ENCODE measurements at regions not wholly inside any gene's neighbourhood (a gene's known extent, or its start where the extent isn't known, plus 50 kb on each side); places are given as distances from the start of the nearest gene placed in this dataset.
"Not testable (repeated sequence)": the region's sequence is repeated elsewhere in the genome, so short reads cannot be mapped to it uniquely, and the experiment has no call there.

DNA sequence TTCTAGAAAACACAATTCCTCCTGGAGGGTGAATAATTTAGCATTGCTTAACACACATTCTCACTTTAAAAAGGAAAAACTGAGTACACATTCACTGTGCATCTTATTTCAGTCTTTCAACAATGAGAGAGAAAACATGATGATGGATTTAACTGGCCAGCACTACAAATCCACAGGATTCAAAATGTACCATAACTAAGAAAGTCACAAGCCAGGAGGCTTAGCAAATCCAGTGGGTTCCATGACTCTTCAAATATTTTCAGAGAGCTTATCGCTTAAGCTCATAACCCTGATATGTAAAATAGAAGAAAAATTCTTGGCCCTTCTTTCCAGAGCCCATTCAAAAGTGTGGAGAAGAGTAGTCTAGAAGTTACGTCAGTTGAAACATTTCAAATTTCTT is 820.3 kb downstream of the LTN1 start:
- no peak for DNase-seq (ENCODE audit: low read depth in 4 of 4, low spot score in 3 of 4)

DNA sequence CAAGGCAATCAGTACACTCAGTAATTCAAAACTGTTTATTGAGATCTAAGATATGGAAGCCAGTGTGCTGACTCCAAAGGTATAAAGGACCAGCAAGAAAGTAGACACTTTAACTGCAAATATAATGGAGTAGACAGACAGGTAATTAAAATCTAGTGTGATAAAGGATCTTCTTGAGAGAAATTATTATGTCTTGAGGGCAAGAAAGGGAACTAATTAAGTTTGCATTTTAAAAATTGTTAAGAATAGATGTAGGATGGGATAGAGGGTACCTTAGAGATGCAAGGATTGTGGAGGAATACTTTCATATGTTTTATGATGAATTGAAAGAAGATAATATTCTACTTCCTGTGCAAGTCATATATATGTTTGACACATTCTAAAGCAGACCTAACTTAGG is 825.3 kb downstream of the LTN1 start:
- no peak for DNase-seq (ENCODE audit: low read depth in 4 of 4, low spot score in 3 of 4)

DNA sequence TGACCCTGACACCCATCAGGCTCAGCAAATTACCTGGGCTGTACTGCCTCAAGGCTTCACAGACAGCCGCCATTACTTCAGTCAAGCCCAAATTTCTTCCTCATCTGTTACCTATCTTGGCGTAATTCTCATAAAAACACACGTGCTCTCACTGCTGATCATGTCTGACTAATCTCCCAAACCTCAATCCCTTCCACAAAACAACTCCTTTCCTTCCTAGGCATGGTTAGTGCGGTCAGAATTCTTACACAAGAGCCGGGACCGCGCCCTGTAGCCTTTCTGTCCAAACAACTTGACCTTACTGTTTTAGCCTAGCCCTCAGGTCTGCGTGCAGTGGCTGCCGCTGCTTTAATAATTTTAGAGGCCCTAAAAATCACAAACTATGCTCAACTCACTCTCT is 828.2 kb downstream of the LTN1 start:
- not testable (repeated sequence) for DNase-seq (ENCODE audit: low read depth in 4 of 4, low spot score in 3 of 4)

DNA sequence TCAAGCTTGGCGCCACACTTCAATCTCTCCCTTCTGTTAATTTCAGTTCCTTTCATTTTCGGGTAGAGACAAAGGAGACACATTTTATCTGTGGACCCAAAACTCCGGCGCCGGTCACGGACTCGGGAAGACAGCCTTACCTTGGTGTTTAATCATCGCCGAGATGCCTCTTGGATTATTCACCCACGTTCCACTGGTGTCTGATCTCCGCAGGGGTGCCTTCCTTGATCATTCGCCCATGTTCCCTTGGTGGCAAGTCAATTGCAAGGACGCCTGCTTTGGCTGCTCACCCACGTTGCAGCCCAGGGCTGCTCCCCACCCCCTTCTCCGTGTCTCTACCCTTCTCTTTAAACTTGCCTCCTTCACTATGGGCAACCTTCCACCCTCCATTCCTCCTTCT is 830.6 kb downstream of the LTN1 start:
- not testable (repeated sequence) for DNase-seq (ENCODE audit: low read depth in 4 of 4, low spot score in 3 of 4)

DNA sequence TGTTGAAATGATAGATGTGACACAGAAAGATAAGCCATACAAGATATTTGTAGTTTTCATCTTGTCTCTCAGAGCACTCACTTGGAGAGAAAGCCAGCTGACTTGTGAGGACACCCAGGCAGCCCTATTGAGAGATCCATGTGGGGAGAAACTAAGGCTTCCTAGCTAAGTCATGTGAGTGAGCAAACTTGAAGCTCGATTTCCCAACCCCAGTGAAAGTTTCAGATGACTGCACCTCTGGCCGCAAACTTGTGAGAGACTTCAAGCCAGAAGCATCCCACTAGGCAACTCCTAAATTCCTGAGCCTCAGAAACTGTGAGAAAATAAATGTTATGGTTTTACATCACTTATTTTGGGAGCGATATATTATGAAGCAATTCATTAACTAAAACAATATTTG is 832.3 kb downstream of the LTN1 start:
- peak in 3 of 4 donors; percentile 4 to 19 (median 14) for DNase-seq (ENCODE audit: low read depth in 4 of 4, low spot score in 3 of 4)

DNA sequence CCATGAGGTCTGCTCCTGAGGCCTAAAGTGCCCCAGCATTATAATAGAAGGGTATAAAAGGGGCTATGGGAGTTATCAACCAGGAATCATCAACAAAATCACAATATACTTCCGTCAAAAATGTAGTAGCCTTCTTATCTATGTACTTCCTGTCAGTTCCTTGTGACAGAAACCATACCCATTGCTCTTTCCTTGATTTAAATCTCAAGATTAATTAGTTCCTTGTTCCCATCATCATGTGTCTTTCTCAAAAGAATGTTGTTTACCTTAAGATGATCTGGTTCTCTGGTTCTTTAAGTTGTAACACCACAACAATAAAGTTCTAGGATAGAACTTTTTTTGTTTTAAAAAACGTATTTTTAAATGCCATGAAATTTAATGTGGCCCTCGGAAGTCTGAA is 833.3 kb downstream of the LTN1 start:
- DNase-seq (ENCODE audit: low read depth in 4 of 4, low spot score in 3 of 4) = no peak

DNA sequence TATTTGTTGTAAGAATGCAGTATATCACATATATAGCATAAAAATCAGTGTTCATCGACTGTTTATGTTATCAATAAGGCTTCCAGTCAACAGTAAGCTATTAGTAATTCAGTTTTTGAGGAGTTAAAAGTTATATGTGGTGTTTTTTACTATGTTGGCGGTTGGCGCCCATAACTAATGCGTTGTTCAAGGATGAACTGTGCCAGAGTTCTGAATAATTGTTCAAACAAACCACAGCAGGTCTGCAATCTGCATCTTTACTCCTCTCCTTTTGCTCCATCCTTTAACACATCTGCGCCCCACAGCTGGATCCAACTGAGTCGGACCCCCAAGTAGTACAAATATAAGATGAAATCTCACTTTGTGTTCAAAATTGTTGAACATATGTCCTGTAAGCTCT is 836.1 kb downstream of the LTN1 start:
- DNase-seq (ENCODE audit: low read depth in 4 of 4, low spot score in 3 of 4) = no peak

DNA sequence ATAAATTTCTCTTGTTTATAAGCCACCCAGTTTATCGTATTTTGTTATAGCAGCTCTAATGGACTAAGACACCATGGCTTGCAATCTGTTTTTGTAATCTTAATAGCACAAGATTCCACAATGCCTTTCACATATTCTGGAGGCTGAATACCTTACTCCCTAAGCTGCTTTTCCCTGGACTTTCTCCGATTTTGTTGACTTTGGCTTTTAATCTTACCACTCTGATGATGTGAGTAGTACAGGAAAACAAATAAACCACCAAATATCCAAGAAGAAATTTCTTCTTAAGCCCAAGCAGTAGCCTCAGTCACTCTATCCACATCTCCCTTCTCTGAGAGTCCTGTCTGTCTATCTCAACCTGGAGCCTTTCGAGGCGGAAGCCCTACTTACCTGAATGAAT is 838.6 kb downstream of the LTN1 start:
- DNase-seq (ENCODE audit: low read depth in 4 of 4, low spot score in 3 of 4) = no peak

DNA sequence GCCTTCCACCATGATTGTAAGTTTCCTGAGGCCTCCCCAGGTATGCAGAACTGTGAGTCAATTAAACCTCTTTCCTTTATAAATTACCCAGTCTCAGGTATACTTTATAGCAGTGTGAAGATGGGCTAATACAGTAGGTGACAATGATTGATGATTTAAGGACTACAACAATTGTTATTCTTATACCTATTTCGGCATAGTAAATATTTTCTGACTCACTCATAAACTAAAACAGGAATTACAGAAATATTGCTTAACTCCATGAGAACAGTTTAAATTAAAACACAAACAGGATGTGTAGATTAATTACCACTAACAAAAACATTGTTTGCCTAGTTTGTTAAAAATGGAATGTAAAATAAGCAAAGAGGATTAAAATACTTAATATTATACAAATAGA is 839.9 kb downstream of the LTN1 start:
- no peak for DNase-seq (ENCODE audit: low read depth in 4 of 4, low spot score in 3 of 4)

DNA sequence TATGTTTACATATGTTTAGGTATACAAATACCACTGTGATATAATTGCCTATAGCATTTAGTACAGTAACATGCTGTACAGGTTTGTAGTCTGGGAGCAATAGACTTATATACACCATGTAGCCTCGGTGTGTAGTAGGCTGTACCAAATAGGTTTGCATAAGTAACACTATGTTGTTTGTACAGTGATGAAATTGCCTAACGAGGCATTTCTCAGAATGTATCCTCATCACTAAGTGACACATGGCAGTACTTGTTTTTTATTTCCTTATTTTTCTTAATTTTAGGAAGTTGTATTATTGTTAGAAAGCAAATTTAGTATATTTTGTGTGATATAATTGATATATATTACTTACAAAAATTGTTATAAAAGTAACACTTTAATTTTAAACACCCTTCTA is 840.9 kb downstream of the LTN1 start:
- no peak for DNase-seq (ENCODE audit: low read depth in 4 of 4, low spot score in 3 of 4)

DNA sequence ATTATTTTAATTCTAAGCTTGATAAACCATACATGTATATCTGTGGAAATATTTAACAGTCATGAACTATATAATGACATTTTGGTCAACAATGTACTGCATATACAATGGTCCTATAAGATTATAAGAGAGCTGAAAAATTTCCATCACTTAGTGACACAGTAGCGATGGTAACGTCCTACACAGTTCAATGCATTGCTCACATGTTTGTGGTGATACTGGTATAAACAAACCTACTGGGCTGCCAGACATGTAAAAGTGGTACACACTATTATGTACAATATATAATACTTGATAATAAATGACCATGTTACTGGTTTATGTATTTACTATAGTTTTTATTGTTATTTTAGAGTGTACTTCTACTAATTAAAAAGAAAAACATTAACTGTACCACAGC is 841.9 kb downstream of the LTN1 start:
- no peak for DNase-seq (ENCODE audit: low read depth in 4 of 4, low spot score in 3 of 4)

DNA sequence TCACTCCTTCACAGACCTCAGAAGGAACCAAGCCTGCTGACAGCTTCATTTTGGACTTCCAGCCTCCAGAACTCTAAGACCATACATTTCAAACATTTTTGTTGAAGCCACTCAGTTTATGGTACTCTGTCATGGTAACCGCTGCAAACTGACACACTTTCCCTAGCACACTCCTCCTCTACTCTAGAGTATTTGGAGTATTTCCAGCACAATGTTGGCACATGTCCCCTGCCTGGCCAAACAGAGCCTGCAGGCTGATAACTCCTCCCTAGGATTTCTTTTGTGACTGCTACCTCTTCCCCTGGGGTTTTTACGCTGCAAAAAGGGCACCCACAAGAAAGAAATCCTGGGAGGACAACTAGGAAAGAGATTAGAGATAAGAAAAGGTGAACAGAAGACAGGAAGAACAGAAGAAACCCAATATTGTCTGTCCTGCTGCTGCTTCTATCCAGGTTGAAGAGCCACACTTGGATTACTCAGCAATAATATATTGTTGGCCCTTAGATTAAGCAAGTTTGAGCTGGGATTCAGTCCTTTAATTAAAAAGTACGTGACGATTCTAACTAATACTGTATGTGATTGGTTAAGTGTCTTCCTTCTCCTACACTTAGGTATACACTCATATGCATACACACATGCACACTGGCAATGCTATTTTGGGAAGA is 844.1 kb downstream of the LTN1 start:
- no peak for DNase-seq (ENCODE audit: low read depth in 4 of 4, low spot score in 3 of 4)

DNA sequence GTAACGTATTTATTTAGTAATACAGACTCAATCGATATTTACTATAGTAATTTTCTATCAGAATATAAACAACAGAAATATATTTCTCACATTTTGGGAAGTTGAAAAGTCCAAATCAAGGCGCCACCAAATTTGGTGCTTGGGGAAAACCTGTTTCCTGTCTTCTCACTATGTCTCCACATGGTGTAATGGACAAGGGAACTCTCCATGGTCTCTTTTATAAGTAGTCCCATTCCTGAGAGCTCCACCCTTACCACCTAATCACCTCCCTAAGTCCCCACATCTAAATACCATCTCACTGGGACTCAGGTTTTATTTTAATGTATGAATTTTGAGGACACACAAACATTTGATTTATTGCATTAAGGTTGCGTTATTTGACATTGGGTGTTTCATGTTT is 848.0 kb downstream of the LTN1 start:
- DNase-seq (ENCODE audit: low read depth in 4 of 4, low spot score in 3 of 4) = no peak

DNA sequence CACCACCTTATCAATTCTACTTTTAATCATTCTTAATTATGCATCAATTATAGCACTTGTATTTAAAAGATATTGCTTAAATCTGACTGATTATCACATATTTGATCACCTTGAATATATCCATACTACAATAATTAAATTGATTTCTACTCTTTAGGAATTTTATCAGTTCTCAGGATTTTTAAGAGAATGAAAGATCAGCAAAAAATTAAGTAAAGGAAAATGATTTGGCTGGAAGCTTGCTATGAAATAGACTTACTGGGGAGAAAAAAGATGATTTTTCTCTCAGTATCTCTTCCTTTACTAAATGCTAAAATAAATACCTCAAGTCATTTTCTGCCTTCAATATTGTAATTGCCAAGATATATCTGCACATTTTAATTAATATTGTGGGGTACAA is 848.6 kb downstream of the LTN1 start:
- no peak for DNase-seq (ENCODE audit: low read depth in 4 of 4, low spot score in 3 of 4)

DNA sequence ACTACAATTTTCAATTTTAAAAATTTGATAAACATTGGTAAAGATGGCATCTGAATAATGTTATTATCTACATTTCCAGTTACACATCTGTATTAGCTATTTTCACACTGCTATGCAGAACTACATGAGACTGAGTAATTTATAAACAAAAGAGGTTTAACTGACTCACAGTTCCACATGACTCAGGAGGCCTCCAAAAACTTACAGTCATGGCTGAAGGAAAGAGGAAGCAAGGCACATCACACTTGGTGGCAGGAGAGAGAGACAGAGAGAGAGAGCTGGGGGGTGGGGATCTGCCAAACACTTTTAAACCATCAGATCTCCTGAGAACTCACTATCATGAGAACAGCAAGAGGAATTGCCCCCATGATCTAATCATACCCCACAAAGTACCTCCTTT is 850.0 kb downstream of the LTN1 start:
- no peak for DNase-seq (ENCODE audit: low read depth in 4 of 4, low spot score in 3 of 4)

DNA sequence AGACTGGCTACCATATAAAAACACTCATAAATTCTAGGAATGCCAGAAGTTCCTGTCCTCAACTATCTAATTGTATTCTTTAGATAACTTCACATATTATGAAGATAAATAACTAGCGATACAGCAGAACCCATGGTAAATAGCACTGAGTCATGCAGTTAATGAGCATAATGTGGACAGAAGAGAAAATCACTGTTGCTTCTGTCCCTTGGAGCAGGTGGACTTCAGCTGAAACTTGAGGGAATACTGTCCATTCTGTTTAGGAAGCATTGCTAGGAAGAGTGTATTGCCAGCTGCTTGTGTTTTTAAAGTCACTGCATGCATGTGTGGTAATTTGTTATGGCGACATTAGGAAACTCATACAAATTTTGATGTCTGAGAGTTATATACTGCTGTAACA is 854.4 kb downstream of the LTN1 start:
- DNase-seq (ENCODE audit: low read depth in 4 of 4, low spot score in 3 of 4) = no peak

DNA sequence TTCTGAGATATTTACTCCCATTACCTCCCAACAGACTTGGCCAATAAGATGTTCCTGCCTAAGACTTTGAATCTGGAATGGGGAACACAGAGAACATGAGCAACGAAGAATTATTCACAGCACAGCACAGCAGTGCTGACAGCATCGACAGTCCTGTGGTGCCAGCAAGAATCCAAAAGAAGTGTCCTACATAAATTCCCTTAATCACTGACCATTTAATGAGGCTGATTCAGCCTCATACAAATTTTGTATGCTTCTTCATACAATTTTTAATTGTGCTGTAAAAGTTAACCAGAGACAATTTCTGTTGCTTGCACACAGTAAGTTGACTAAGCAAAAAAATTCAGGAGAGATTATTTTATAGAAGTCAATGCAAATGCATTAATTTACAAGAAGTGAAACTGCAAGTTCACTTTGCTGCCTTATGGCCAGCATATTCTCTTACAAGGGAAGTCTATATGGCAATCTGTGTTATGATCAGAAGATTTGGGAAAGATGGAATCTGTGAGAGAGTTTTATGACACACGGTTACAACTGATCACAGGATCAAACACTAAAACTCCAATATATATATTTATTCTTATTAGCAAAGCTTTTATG is 855.9 kb downstream of the LTN1 start:
- no peak for DNase-seq (ENCODE audit: low read depth in 4 of 4, low spot score in 3 of 4)

DNA sequence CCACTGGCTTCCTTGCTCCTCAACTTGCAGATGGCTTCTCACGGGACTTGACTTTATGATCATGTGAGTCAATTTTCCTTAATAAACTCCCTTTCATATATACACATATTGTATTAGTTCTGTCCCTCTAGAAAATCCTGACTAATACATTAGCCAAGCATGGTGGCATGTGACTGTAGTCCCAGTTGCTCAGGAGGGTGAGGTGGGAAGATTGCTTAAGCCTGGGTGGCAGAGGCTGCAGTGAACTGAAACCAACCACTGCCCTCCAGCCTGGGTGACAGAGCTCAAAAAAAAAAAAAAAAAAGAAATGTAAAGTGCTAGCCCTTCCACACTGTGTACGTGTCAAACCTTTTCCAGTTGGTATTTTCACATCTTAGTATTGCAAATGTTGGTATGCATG is 857.0 kb downstream of the LTN1 start:
- no peak for DNase-seq (ENCODE audit: low read depth in 4 of 4, low spot score in 3 of 4)

DNA sequence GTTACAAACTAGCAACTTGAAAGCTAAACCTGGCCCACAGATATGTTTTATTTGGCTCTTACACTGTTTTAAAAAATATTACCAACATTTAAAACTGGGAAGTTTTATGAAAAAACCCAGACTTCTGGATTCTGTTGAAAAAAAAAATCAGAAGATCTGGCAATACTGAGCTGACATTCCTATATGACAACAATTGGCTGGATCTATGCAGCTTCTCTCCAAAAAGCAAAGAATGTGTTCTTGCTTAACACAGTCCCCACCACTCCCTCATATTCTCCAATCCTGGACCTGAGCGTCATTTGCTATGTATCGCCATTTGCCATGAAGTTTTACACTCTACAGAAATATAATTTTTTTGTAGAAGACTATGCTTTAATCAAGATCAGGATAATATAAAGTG is 859.6 kb downstream of the LTN1 start:
- DNase-seq (ENCODE audit: low read depth in 4 of 4, low spot score in 3 of 4) = no peak

DNA sequence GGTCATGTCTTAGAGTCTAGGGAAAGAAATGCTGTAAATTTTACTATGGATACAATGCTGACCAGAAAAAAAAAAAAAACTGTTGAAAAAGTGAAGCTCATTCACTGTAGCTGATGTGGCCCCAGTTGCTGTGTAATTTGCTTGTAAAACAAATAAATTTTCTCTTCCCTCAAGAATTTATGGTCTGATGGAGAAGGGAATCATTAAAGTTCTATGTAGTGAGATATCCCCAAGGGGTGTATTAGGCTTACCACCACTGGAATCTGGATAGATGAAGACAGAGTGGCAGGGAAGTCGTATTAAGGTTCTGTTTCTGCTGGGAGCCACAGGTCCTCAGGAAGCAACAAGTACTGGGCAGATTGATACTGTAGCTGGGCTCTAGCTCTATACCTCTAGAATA is 860.0 kb downstream of the LTN1 start:
- no peak for DNase-seq (ENCODE audit: low read depth in 4 of 4, low spot score in 3 of 4)

DNA sequence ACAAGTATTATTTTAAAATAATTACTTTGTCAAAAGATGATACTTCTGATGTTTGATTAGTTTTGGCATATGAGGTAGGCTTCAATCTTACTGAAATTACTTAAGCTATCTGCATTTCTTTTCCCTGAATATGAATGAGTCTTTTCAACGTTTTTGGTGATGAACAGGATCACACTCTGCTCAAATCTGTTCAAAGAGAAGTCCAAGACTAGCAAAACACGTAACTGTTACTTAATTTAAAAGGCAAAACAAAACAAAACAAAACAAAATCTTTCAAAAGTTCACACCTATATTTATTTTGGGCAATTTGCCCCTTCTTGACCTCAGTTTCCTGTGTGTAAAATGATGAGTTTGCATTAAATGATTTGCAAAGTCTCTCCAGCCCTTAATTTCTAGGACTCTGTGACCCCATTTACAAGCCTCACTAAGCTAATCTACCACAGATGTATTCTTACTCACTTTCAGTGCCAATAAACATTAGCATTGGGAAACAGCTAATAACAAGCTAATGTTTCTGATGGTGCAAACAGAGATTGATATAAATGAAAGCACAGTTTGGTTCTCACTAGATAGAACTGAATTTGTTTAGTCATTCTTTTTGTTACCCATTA is 865.4 kb downstream of the LTN1 start:
- DNase-seq (ENCODE audit: low read depth in 4 of 4, low spot score in 3 of 4) = no peak

DNA sequence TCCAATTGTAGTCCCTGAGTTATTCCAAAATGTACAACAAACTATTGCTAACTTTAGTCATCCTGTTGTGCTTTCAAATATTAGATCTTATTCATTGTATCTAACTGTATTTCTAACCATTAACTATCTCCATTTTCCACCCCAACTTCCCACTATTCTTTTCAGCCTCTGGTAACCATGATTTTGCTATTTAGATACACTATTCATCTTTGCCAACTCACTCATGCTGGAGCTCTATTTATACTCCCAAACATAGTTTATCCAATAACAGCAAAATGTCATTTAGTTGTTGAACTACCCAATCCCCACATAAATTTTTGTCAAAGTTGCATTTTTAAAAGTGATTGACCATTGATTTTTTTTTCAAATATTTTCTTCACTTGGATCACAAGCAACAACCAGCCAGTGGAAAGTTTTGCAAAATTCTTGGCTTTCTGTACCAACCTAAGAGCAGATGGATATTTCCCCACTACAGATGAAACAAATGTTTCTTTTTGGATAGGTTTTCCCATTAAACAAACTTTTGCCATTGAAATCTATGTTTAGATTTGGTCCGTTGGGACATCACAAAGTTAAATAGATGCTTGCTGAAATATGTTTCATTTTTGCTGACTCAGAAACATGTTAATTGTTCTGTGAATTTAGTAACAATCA is 866.0 kb downstream of the LTN1 start:
- DNase-seq (ENCODE audit: low read depth in 4 of 4, low spot score in 3 of 4) = no peak
